ENCODE measurements at regions not wholly inside any gene's neighbourhood (a gene's known extent, or its start where the extent isn't known, plus 50 kb on each side); places are given as distances from the start of the nearest gene placed in this dataset.

DNA sequence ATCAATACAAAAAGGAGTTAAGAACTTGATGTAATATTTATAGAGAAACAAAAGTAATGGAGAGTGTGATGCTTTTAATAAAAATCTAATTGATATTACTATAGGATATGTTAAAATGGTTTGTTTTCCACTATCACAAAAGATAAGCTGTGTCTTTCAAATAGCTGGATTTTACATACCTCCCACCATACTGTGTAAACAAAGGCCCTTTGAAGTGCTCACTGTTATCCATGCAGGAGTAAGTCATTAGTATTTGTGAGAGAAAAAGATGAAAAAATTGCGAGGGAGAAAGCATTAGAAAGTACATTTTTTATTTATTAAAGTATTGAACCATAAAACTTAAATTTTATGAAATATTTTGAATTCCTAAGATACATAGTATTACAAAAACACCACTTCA lies 733.0 kb downstream of the GRIK2 start:
- ChIA-PET POLR2A (no interaction called here), CTCF (no interaction called here)
- TF ChIP-seq, protein P1, sequence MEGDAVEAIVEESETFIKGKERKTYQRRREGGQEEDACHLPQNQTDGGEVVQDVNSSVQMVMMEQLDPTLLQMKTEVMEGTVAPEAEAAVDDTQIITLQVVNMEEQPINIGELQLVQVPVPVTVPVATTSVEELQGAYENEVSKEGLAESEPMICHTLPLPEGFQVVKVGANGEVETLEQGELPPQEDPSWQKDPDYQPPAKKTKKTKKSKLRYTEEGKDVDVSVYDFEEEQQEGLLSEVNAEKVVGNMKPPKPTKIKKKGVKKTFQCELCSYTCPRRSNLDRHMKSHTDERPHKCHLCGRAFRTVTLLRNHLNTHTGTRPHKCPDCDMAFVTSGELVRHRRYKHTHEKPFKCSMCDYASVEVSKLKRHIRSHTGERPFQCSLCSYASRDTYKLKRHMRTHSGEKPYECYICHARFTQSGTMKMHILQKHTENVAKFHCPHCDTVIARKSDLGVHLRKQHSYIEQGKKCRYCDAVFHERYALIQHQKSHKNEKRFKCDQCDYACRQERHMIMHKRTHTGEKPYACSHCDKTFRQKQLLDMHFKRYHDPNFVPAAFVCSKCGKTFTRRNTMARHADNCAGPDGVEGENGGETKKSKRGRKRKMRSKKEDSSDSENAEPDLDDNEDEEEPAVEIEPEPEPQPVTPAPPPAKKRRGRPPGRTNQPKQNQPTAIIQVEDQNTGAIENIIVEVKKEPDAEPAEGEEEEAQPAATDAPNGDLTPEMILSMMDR (IDR thresholded peaks at IDR 0.05; ENCODE audit: insufficient read depth, low read depth, low read length): no peak
- Histone ChIP-seq H3K27me3 (ENCODE audit: control insufficient read depth, insufficient read depth, low read length) (no peaks in the 10 kb centered on the region), H3K4me3 (ENCODE audit: low read depth, low read length) (no peak overlapping the region), H3K36me3 (ENCODE audit: control insufficient read depth, insufficient read depth, low read length) (no peaks in the 10 kb centered on the region)
- DNase-seq (ENCODE audit: low read depth): no peak

GRCh38 chr6:102127253-102127652 lies 733.7 kb downstream of the GRIK2 start:
- no peak for DNase-seq (ENCODE audit: low read depth)
- TF ChIP-seq, protein P1 (IDR thresholded peaks at IDR 0.05; ENCODE audit: insufficient read depth, low read depth, low read length): no peak
- Histone ChIP-seq H3K27me3 (ENCODE audit: control insufficient read depth, insufficient read depth, low read length) (no peaks in the 10 kb centered on the region), H3K36me3 (ENCODE audit: control insufficient read depth, insufficient read depth, low read length) (no peaks in the 10 kb centered on the region), H3K4me3 (ENCODE audit: low read depth, low read length) (no peak overlapping the region)
- ChIA-PET POLR2A (no interaction called here), CTCF (no interaction called here)

GRCh38 chr6:102137859-102138258 lies 744.4 kb downstream of the GRIK2 start:
- no peak for DNase-seq (ENCODE audit: low read depth)
- no peaks in the 10 kb centered on the region for H3K36me3 ChIP-seq (ENCODE audit: control insufficient read depth, insufficient read depth, low read length)
- CTCF ChIA-PET: interaction anchor here (1.2 kb wide), 1 partner anchor 14 kb away, joined by 4 read pairs; no protein-coding TSS in a partner anchor
- TF ChIP-seq, protein P1 (IDR thresholded peaks at IDR 0.05; ENCODE audit: insufficient read depth, low read depth, low read length): no peak
- no peak overlapping the region for H3K4me3 ChIP-seq (ENCODE audit: low read depth, low read length)
- POLR2A ChIA-PET: no interaction called here
- no peaks in the 10 kb centered on the region for H3K27me3 ChIP-seq (ENCODE audit: control insufficient read depth, insufficient read depth, low read length)

DNA sequence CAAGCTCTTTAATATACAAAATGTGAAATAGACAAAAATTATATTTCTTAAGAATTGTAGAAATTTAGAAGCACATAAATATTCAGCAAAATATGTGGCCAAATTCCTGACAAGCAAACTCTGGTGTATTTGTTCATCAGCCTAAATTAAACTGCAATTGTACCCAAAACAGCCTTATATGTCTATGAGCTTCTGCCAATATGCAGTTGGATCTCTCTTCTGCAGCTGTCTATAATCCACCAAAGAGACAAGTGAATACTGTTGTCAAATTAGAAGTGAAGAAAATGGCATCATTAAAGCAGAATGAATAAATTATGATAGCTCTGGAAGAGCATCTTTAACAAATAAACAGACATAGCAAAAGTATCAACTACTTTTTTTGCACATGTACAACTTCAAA lies 755.7 kb downstream of the GRIK2 start:
- POLR2A ChIA-PET: no interaction called here
- no peak for DNase-seq (ENCODE audit: low read depth)
- H3K27me3 ChIP-seq (ENCODE audit: control insufficient read depth, insufficient read depth, low read length): no peaks in the 10 kb centered on the region
- TF ChIP-seq, protein P1 (IDR thresholded peaks at IDR 0.05; ENCODE audit: insufficient read depth, low read depth, low read length): no peak
- CTCF ChIA-PET: no interaction called here
- no peaks in the 10 kb centered on the region for H3K36me3 ChIP-seq (ENCODE audit: control insufficient read depth, insufficient read depth, low read length)
- H3K4me3 ChIP-seq (ENCODE audit: low read depth, low read length): no peak overlapping the region

DNA sequence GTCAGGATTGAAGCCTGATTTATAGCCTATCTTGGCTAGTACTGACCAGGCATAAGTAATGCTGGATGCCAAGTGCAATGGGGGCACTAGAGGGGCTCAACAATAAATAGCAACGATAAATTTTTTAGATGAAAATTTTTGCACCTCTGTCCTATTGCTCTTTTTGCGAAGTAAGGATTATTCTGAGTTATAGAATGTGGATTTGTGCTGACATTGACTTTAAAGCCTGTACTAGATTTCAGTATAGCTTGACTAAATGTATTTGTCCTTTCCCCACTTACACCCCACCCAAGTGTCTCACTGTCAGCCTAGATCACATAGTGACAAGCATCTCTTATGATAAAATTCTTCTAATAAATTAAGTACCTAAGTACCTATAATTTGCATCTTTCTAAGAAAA lies 757.0 kb downstream of the GRIK2 start:
- Histone ChIP-seq H3K36me3 (ENCODE audit: control insufficient read depth, insufficient read depth, low read length) (no peaks in the 10 kb centered on the region), H3K4me3 (ENCODE audit: low read depth, low read length) (no peak overlapping the region), H3K27me3 (ENCODE audit: control insufficient read depth, insufficient read depth, low read length) (no peaks in the 10 kb centered on the region)
- no peak for DNase-seq (ENCODE audit: low read depth)
- TF ChIP-seq, protein P1 (IDR thresholded peaks at IDR 0.05; ENCODE audit: insufficient read depth, low read depth, low read length): no peak
- ChIA-PET POLR2A (no interaction called here), CTCF (no interaction called here)

Measured in BJ (cell line).